Muscle layer of colon (tissue), 2 donors: ENCODE measurements at regions not wholly inside any gene's neighbourhood (a gene's known extent, or its start where the extent isn't known, plus 50 kb on each side); places are given as distances from the start of the nearest gene placed in this dataset.

Source experiments
- H3K27ac ChIP-seq: one replicate; pipeline ENCODE4 v1.7.0; 2013; ENCODE audit warnings: low read depth, mild to moderate bottlenecking, low read length, moderate library complexity
- H3K27me3 ChIP-seq, 2 donors: one replicate each; pipeline ENCODE4 v1.7.0; 2013; ENCODE audit warnings: low read length in 2 of 2, mild to moderate bottlenecking in 2 of 2; ENCODE audit not compliant: insufficient read depth in 2 of 2, control insufficient read depth in 1 of 2
- H3K36me3 ChIP-seq: one replicate; pipeline ENCODE4 v1.7.0; 2013; ENCODE audit warnings: mild to moderate bottlenecking, low read length; ENCODE audit not compliant: insufficient read depth
- H3K4me1 ChIP-seq: one replicate; pipeline ENCODE4 v1.7.0; 2013; ENCODE audit warnings: mild to moderate bottlenecking, low read length; ENCODE audit not compliant: insufficient read depth
- H3K4me3 ChIP-seq, 2 donors: one replicate each; pipeline ENCODE4 v1.7.0; 2013; ENCODE audit warnings: low read length in 2 of 2, low read depth in 1 of 2, mild to moderate bottlenecking in 1 of 2, moderate library complexity in 1 of 2
- H3K9ac ChIP-seq: one replicate; pipeline ENCODE4 v1.7.0; 2013; ENCODE audit warnings: low read length
- H3K9me3 ChIP-seq: one replicate; pipeline ENCODE4 v1.7.0; 2013; ENCODE audit warnings: mild to moderate bottlenecking, low read length
- donor health status: abdominal sarcoma.
- donor health status: Adenocarcinoma of cecum.

GRCh38 chr1:58905126-58905490 lies 121.3 kb upstream of the JUN start:
- Histone ChIP-seq H3K36me3 (no peaks in the 10 kb centered on the region), H3K9ac (no peak overlapping the region), H3K27ac (no peak overlapping the region), H3K27me3 (no peaks in the 10 kb centered on the region), H3K9me3 (no peaks in the 10 kb centered on the region), H3K4me1 (peaks cover 24% of the 10 kb centered on the region), H3K4me3 (no peak overlapping the region)

- no peak overlapping the region for H3K4me3 ChIP-seq
- peaks cover 17% of the 10 kb centered on the region for H3K4me1 ChIP-seq
- no peak overlapping the region for H3K9ac ChIP-seq
- H3K27me3 ChIP-seq, result no peaks in the 10 kb centered on the region
- H3K36me3 ChIP-seq, result no peaks in the 10 kb centered on the region
- no peaks in the 10 kb centered on the region for H3K9me3 ChIP-seq
- no peak overlapping the region for H3K27ac ChIP-seq
Observed at GRCh38 chr1:58905628-58906221, 121.9 kb upstream of the JUN start.

GRCh38 chr1:58907398-58907797 lies 123.6 kb upstream of the JUN start:
- Histone ChIP-seq H3K27ac (no peak overlapping the region), H3K4me1 (peaks cover 15% of the 10 kb centered on the region), H3K4me3 (no peak overlapping the region), H3K9ac (no peak overlapping the region), H3K36me3 (no peaks in the 10 kb centered on the region), H3K27me3 (no peaks in the 10 kb centered on the region), H3K9me3 (no peaks in the 10 kb centered on the region)

GRCh38 chr1:58908561-58909560 lies 125.0 kb upstream of the JUN start:
- H3K9ac ChIP-seq, result no peak overlapping the region
- H3K27ac ChIP-seq, result no peak overlapping the region

GRCh38 chr1:58909914-58910681 lies 126.3 kb upstream of the JUN start:
- Histone ChIP-seq H3K27ac (no peak overlapping the region), H3K9me3 (no peaks in the 10 kb centered on the region), H3K4me1 (no peaks in the 10 kb centered on the region), H3K4me3 (no peak overlapping the region), H3K27me3 (no peaks in the 10 kb centered on the region), H3K36me3 (no peaks in the 10 kb centered on the region), H3K9ac (no peak overlapping the region)

More at GRCh38 chr1:58908561-58909560, 125.0 kb upstream of the JUN start:
- Histone ChIP-seq H3K36me3 (no peaks in the 10 kb centered on the region), H3K4me1 (peaks cover 8% of the 10 kb centered on the region), H3K27me3 (no peaks in the 10 kb centered on the region), H3K4me3 (no peak overlapping the region), H3K9me3 (no peaks in the 10 kb centered on the region)

- Histone ChIP-seq H3K27me3 (no peaks in the 10 kb centered on the region), H3K9me3 (no peaks in the 10 kb centered on the region), H3K4me3 (no peak overlapping the region), H3K9ac (no peak overlapping the region), H3K27ac (no peak overlapping the region), H3K36me3 (no peaks in the 10 kb centered on the region), H3K4me1 (no peaks in the 10 kb centered on the region)
Observed at GRCh38 chr1:58911841-58912499, 128.1 kb upstream of the JUN start.

- no peaks in the 10 kb centered on the region for H3K36me3 ChIP-seq
- no peak overlapping the region for H3K4me3 ChIP-seq
- H3K4me1 ChIP-seq, result no peaks in the 10 kb centered on the region
- H3K9me3 ChIP-seq, result no peaks in the 10 kb centered on the region
- H3K9ac ChIP-seq, result no peak overlapping the region
- no peaks in the 10 kb centered on the region for H3K27me3 ChIP-seq
- H3K27ac ChIP-seq, result no peak overlapping the region
Observed at GRCh38 chr1:58914925-58915324, 131.1 kb upstream of the JUN start.

GRCh38 chr1:58917436-58917835 lies 133.6 kb upstream of the JUN start:
- H3K9ac ChIP-seq, result no peak overlapping the region
- H3K4me3 ChIP-seq, result no peak overlapping the region
- H3K4me1 ChIP-seq, result peaks cover 8% of the 10 kb centered on the region
- no peaks in the 10 kb centered on the region for H3K9me3 ChIP-seq
- no peak overlapping the region for H3K27ac ChIP-seq
- no peaks in the 10 kb centered on the region for H3K27me3 ChIP-seq
- H3K36me3 ChIP-seq, result no peaks in the 10 kb centered on the region

GRCh38 chr1:58919226-58919958 lies 135.5 kb upstream of the JUN start:
- H3K9me3 ChIP-seq, result no peaks in the 10 kb centered on the region
- no peak overlapping the region for H3K27ac ChIP-seq
- no peak overlapping the region for H3K9ac ChIP-seq
- H3K4me1 ChIP-seq, result peaks cover 15% of the 10 kb centered on the region
- H3K4me3 ChIP-seq, result no peak overlapping the region
- H3K27me3 ChIP-seq, result no peaks in the 10 kb centered on the region
- H3K36me3 ChIP-seq, result no peaks in the 10 kb centered on the region

GRCh38 chr1:58919959-58920321 lies 136.1 kb upstream of the JUN start:
- H3K9ac ChIP-seq, result no peak overlapping the region
- H3K27me3 ChIP-seq, result no peaks in the 10 kb centered on the region
- H3K4me3 ChIP-seq, result no peak overlapping the region
- peaks cover 15% of the 10 kb centered on the region for H3K4me1 ChIP-seq
- H3K9me3 ChIP-seq, result no peaks in the 10 kb centered on the region
- no peaks in the 10 kb centered on the region for H3K36me3 ChIP-seq
- no peak overlapping the region for H3K27ac ChIP-seq
